Coronary artery (tissue), 2 donors: ENCODE measurements at regions not wholly inside any gene's neighbourhood (a gene's known extent, or its start where the extent isn't known, plus 50 kb on each side); places are given as distances from the start of the nearest gene placed in this dataset.

ENCODE experiments used
- DNase-seq: peaks from one replicate; pipeline ENCODE4 v3.0.0-alpha.2; 2017; ENCODE audit warnings: low spot score
- H3K27ac ChIP-seq, 2 donors: fragments of 200-600 bp; sonication (generic); one replicate each; pipeline ENCODE4 v1.5.1; 2016 to 2019
- H3K4me3 ChIP-seq: fragments of 200-600 bp; sonication (generic); 2 replicates; pipeline ENCODE4 v1.5.1; 2016; ENCODE audit warnings: mild to moderate bottlenecking, moderate library complexity
- TF ChIP-seq, protein P1 (sequence below): fragments of 200-600 bp; sonication (generic); IDR thresholded peaks from one replicate; pipeline ENCODE4 v1.5.1; 2019; ENCODE audit warnings: antibody characterized with exemption

DNA sequence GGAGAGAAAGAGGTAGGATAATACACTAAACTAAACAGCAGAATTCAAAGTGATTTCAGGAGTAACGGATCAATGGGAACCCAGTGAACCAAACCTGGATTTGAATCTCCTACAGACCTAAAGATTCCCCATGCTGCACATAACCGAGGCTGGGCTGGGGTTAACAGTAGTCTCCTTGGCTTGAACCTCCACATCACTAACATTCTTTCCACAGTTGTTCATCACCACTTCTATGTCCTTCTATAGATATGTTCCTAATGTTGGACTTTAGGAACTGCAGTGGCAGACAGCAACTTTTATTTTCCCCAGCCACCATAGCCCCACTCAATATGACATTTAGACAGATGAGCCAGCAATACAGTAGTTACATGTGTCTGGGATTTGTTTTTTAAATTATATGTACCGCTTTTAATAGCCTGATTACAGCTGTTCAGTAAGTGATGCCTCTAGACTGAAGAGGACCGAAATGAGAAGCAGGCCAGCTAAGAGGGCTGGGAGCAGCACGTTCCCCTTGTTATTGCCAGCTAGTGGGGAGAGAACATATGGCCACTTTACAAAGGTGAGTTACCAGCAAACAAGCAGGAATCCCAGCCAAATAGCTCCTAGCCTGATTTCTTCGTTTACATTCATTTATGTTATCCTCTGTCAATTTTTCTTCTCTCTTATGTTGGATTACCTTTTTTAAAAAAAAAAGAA lies 472.6 kb upstream of the CDIN1 start:
- peak overlapping the region; percentile 52 to 83 for H3K27ac ChIP-seq
- no peak for DNase-seq

DNA sequence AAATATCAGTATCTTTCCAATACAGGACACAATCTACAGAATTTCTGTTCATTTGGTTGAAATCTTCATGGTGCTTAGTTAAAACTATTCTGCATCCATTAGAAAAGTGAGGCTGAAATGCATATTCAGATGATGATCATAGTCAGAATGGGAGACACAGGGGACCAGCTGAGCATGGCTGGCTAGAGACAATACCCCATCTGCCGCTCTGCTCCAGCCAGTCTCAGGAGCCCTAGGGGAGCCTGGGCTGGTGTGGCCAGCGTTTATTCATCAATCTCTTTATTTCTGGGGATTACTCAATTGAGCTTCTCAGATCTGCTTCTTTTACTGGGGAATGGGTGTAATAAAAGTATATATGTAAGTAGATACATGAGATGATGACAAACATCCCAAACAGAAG lies 470.9 kb upstream of the CDIN1 start:
- DNase-seq: no peak
- peak overlapping the region; percentile 50 for H3K4me3 ChIP-seq
- peak overlapping the region in 1 of 2 donors; percentile 30 for H3K27ac ChIP-seq
- TF ChIP-seq, protein P1, sequence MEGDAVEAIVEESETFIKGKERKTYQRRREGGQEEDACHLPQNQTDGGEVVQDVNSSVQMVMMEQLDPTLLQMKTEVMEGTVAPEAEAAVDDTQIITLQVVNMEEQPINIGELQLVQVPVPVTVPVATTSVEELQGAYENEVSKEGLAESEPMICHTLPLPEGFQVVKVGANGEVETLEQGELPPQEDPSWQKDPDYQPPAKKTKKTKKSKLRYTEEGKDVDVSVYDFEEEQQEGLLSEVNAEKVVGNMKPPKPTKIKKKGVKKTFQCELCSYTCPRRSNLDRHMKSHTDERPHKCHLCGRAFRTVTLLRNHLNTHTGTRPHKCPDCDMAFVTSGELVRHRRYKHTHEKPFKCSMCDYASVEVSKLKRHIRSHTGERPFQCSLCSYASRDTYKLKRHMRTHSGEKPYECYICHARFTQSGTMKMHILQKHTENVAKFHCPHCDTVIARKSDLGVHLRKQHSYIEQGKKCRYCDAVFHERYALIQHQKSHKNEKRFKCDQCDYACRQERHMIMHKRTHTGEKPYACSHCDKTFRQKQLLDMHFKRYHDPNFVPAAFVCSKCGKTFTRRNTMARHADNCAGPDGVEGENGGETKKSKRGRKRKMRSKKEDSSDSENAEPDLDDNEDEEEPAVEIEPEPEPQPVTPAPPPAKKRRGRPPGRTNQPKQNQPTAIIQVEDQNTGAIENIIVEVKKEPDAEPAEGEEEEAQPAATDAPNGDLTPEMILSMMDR: no peak

More for the DNA sequence above, 472.6 kb upstream of the CDIN1 start:
- H3K4me3 ChIP-seq: peak overlapping the region; percentile 47
- TF ChIP-seq, protein P1: no peak

DNA sequence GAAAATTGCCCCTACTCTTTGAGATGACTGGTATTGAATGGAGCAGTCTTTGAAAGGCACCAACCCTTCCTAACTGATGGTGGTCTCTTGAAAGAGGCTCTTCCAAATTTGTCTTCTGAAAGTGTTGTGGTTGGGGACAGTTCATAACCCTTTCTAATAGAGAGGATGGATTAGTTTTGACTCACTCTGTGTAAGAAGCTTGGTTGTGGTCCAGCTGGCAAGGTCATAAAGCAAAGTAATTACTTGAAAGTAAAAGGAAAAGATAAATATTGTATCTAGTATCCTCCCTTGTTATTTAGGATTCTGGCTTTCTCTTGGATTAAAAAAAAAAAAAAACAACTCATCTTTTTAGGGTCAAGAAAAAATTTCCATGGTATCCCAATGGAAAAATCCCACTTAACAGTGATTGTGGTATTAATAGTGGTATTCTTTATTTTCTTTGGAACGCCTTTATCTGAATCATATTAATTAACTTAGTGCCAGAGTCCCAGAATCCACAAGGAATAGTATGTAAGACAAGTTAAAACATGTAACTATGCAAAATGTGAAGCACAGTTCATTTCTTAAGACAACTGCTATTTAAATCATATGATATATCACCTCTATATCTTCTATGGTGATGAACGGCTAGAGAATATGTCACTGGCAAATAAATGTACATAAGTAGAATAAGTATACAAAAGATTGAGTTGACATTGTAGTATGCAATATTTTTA lies 469.3 kb upstream of the CDIN1 start:
- TF ChIP-seq, protein P1: no peak
- no peak overlapping the region for H3K4me3 ChIP-seq
- H3K27ac ChIP-seq: peak overlapping the region in 1 of 2 donors; percentile 32
- DNase-seq: no peak

DNA sequence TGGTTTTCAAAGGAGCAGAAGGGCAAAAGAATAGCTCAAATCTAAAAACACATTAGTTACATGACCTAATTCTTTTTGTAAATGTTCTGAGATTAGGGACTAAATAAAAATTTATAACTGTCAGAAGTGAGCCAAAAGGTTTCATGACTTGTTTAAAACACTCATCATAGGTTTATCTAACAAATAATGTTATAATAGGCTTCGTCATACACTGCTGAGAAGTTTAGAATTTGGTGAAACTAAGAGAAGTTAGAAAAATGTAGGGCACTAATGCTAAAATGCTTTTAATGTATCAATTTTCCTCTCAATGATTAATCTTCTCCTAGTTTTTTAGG lies 468.8 kb upstream of the CDIN1 start:
- peak overlapping the region in 1 of 2 donors; percentile 32 for H3K27ac ChIP-seq
- no peak for DNase-seq
- TF ChIP-seq, protein P1: no peak
- no peak overlapping the region for H3K4me3 ChIP-seq

DNA sequence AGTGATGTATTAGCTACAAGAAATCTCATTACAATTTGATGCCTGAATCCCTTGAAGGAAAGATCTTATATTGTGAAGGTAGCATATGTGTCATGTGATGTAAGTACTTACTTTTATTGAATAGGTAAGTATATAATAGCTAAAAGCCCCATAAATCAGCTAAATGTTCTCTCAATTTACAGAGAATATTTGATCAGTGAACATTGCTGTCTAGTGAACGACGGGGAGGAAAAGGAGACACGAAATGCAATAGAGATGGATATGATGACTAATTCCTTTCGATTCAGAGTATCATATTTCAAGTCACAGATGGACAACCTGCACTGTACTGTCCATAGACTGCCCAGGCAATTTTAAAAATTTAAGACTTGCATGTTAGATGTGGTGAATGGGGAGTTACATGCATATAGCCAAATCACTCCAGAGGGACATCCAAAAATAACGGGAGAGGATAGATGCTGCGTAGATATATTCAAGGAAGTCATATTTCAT lies 462.1 kb upstream of the CDIN1 start:
- Histone ChIP-seq H3K4me3 (no peak overlapping the region), H3K27ac (no peak overlapping the region)
- TF ChIP-seq, protein P1: no peak
- no peak for DNase-seq

DNA sequence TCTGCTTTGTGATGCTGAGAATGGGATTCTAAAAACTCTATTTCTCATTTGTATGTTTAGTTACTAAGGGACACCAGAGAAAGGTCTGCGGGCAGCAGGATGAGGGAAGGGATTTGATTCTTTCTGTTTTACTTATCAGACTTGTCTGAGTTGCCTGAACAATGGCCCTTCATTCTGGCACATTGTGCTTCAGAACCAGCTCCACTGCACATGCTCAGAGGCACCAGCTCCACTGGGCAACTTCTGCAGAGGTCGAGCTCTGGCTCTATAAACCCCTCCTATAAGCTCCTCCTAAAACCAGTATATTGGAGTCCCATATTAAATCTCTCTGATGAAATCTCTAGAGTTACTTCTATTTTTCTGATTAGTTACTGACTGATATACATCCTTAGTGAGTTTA lies 453.2 kb upstream of the CDIN1 start:
- no peak overlapping the region for H3K4me3 ChIP-seq
- TF ChIP-seq, protein P1: no peak
- no peak for DNase-seq
- H3K27ac ChIP-seq: no peak overlapping the region
